ENCODE measurements at regions not wholly inside any gene's neighbourhood (a gene's known extent, or its start where the extent isn't known, plus 50 kb on each side); places are given as distances from the start of the nearest gene placed in this dataset.
A peak's percentile ranks its signal among the peaks of the same experiment; 100 is the strongest.

GRCh38 chr14:54132496-54132895 is 175.9 kb upstream of the BMP4 start:
- DNase-seq: no peak

GRCh38 chr14:54133896-54134295 is 177.3 kb upstream of the BMP4 start:
- DNase-seq: no peak

- no peak for DNase-seq
Measured at GRCh38 chr14:54135804-54136280, 179.2 kb upstream of the BMP4 start.

GRCh38 chr14:54136894-54137613 is 180.4 kb upstream of the BMP4 start:
- DNase-seq: no peak

- DNase-seq: no peak
Measured at GRCh38 chr14:54137614-54137961, 181.0 kb upstream of the BMP4 start.

GRCh38 chr14:54138024-54138353 is 181.4 kb upstream of the BMP4 start:
- DNase-seq: no peak

GRCh38 chr14:54138354-54139038 is 181.9 kb upstream of the BMP4 start:
- DNase-seq: no peak

- no peak for DNase-seq
Measured at GRCh38 chr14:54140551-54140950, 183.9 kb upstream of the BMP4 start.

- no peak for DNase-seq
Measured at GRCh38 chr14:54146601-54147000, 190.0 kb upstream of the BMP4 start.

GRCh38 chr14:54147282-54147681 is 190.7 kb upstream of the BMP4 start:
- no peak for DNase-seq

- DNase-seq: no peak
Measured at GRCh38 chr14:54147758-54148157, 191.1 kb upstream of the BMP4 start.

GRCh38 chr14:54148251-54148650 is 191.6 kb upstream of the BMP4 start:
- no peak for DNase-seq

GRCh38 chr14:54152351-54152750 is 195.7 kb upstream of the BMP4 start:
- no peak for DNase-seq

- no peak for DNase-seq
Measured at GRCh38 chr14:54166049-54166950, 209.7 kb upstream of the BMP4 start.

GRCh38 chr14:54168489-54168888 is 211.9 kb upstream of the BMP4 start:
- DNase-seq: no peak

GRCh38 chr14:54169254-54169924 is 212.8 kb upstream of the BMP4 start:
- no peak for DNase-seq

- no peak for DNase-seq
Measured at GRCh38 chr14:54170301-54170700, 213.7 kb upstream of the BMP4 start.

GRCh38 chr14:54172114-54172513 is 215.5 kb upstream of the BMP4 start:
- no peak for DNase-seq

- no peak for DNase-seq
Measured at GRCh38 chr14:54172562-54172961, 215.9 kb upstream of the BMP4 start.

- DNase-seq: no peak
Measured at GRCh38 chr14:54173802-54174201, 217.2 kb upstream of the BMP4 start.

- no peak for DNase-seq
Measured at GRCh38 chr14:54174457-54174856, 217.8 kb upstream of the BMP4 start.

- peak; percentile 1 for DNase-seq
Measured at GRCh38 chr14:54175298-54175942, 218.8 kb upstream of the BMP4 start.

GRCh38 chr14:54177019-54177418 is 219.8 kb upstream of the CDKN3 start:
- no peak for DNase-seq

All from CD4-positive, alpha-beta T cell treated with Interferon gamma for 1 hour (primary cell).